ENCODE measurements at regions not wholly inside any gene's neighbourhood (a gene's known extent, or its start where the extent isn't known, plus 50 kb on each side); places are given as distances from the start of the nearest gene placed in this dataset.
A peak's percentile ranks its signal among the peaks of the same experiment; 100 is the strongest.

DNA sequence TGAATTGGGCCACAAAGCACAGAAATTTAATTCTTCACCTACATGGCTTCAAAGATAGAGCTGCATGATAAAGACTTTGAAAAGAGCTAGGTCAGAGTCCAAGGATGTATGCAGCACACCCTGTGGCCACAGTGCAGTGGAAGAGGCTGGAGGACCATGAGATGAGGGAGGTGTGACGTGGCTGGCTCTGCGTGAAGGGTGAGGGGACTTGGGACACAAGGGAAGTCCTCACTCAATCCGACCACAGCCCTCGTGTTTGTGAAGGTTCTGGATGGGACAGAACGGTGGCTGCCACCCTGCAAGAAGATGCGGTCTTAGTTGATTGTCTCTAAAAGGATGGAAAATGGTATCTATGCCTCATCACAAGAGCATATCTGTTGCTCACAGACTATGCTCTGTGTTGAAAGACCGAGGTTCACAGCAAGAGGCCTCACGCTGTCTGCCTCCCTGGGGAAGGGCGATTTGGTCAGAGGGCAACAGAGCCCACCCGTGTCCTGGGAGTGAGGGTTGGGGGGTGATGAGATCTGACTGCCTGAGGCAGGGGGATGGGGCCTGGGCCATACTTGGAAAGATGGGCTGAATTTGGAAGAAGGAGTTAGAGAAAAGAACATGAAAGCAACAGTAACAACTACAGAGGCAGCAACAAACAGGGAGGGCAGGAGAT is 174.4 kb upstream of the SHH start:
- Histone ChIP-seq H3K27me3 (no peaks in the 10 kb centered on the region), H3K27ac (no peak overlapping the region), H3K36me3 (no peaks in the 10 kb centered on the region), H3K4me1 (no peaks in the 10 kb centered on the region), H3K4me3 (no peak overlapping the region), H3K9me3 (no peaks in the 10 kb centered on the region)
- DNase-seq (ENCODE audit: low spot score in 2 of 2), result peak; percentile 26 to 32
- TF ChIP-seq POLR2A (IDR thresholded peaks at IDR 0.05), result no peak
- TF ChIP-seq, protein P1, sequence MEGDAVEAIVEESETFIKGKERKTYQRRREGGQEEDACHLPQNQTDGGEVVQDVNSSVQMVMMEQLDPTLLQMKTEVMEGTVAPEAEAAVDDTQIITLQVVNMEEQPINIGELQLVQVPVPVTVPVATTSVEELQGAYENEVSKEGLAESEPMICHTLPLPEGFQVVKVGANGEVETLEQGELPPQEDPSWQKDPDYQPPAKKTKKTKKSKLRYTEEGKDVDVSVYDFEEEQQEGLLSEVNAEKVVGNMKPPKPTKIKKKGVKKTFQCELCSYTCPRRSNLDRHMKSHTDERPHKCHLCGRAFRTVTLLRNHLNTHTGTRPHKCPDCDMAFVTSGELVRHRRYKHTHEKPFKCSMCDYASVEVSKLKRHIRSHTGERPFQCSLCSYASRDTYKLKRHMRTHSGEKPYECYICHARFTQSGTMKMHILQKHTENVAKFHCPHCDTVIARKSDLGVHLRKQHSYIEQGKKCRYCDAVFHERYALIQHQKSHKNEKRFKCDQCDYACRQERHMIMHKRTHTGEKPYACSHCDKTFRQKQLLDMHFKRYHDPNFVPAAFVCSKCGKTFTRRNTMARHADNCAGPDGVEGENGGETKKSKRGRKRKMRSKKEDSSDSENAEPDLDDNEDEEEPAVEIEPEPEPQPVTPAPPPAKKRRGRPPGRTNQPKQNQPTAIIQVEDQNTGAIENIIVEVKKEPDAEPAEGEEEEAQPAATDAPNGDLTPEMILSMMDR (IDR thresholded peaks at IDR 0.05), result no peak
- TF ChIP-seq POLR2AphosphoS5 (IDR thresholded peaks at IDR 0.05), result no peak
- TF ChIP-seq EP300 (IDR thresholded peaks at IDR 0.05), result no peak
- WGBS, result 98% methylated on average over 10 of the region's 10 CpGs

DNA sequence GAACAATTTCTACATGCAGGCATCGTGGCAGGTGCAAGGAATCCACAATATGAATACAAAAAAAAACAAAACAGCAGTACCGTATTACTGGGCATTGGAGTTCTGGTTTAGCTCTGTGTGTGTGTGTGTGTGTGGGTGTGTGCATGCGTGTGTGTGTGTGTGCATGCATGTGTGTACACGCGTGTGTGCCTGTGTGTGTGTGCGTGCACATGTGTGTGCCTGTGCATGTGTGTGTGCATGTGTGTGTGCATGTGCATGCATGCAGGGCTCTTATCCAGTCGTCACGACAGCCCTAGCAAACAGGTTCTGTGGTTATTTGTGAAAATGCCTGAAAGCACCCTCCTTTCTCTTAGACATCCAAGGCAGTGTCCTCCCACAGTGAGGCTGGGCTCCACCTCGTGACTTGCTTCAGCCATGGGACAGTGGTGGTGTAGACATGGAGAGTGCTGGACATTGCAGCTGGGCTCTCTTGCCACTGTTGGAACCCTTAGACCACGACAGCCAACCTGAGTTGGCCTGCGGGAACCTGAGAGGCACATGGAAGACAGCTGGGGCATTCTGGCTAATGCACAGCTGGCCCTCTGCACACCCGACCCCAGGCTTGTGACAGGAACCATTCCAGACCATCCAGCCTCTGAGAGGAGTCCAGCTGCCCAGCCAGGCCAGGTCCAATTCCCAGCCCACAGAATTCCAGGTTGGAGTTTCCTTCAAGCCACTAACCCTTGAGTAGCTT is 173.4 kb upstream of the SHH start:
- Histone ChIP-seq H3K27me3 (peaks cover 4% of the 10 kb centered on the region), H3K36me3 (no peaks in the 10 kb centered on the region), H3K4me3 (no peak overlapping the region), H3K4me1 (no peaks in the 10 kb centered on the region), H3K9me3 (no peaks in the 10 kb centered on the region), H3K27ac (no peak overlapping the region)
- TF ChIP-seq EP300 (IDR thresholded peaks at IDR 0.05) (no peak), POLR2A (IDR thresholded peaks at IDR 0.05) (no peak), POLR2AphosphoS5 (IDR thresholded peaks at IDR 0.05) (no peak)
- TF ChIP-seq, protein P1 (IDR thresholded peaks at IDR 0.05), result no peak
- WGBS, result 80% methylated on average over 8 of the region's 12 CpGs
- peak; percentile 24 to 68 for DNase-seq (ENCODE audit: low spot score in 2 of 2)

DNA sequence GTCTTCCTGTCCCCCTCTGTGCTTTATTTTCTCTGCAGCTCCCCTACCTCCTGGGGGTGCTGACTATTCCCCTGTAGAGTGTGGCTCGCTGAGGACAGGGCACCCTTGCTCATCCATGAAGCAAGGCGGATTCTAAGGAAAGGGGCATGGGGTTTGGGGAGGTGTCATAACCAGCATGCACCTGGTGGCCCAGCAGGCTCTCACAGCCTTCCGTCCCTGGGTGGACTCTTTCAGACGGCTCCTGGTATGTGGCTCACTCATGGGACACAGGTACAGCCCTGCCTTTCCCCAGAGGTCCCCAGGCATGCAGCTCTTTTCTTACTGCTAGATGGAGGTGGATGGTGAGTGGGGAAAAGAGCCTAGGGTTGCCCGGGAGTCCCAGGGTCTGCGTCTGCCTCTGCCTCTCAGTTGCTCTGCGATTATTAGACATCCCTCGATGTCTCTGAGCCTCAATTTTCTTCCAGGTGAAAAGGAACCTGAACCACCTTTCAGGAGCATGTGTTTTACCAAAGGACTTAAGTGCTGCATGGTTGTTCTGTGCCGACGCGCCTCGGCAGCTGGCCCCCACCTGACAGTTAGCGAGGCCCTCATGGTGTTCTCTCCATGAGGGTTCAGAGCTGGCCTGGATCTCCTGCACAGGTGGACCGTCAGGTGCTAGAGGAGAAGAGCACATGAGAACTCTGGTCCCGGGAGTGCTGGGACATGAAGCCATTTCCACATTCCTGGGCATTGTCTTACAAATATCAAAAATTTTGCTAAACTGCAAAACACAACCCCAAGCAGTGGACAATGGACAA is 172.5 kb upstream of the SHH start:
- DNase-seq (ENCODE audit: low spot score in 2 of 2), result peak; percentile 25 to 57
- no peaks in the 10 kb centered on the region for H3K4me1 ChIP-seq
- no peaks in the 10 kb centered on the region for H3K36me3 ChIP-seq
- TF ChIP-seq, protein P1 (IDR thresholded peaks at IDR 0.05), result no peak
- TF ChIP-seq POLR2A (IDR thresholded peaks at IDR 0.05) (no peak), EP300 (IDR thresholded peaks at IDR 0.05) (no peak), POLR2AphosphoS5 (IDR thresholded peaks at IDR 0.05) (no peak)
- no peak overlapping the region for H3K4me3 ChIP-seq
- no peaks in the 10 kb centered on the region for H3K9me3 ChIP-seq
- WGBS, result 81% methylated on average over 13 of the region's 15 CpGs
- H3K27me3 ChIP-seq, result peaks cover 4% of the 10 kb centered on the region
- H3K27ac ChIP-seq, result no peak overlapping the region

DNA sequence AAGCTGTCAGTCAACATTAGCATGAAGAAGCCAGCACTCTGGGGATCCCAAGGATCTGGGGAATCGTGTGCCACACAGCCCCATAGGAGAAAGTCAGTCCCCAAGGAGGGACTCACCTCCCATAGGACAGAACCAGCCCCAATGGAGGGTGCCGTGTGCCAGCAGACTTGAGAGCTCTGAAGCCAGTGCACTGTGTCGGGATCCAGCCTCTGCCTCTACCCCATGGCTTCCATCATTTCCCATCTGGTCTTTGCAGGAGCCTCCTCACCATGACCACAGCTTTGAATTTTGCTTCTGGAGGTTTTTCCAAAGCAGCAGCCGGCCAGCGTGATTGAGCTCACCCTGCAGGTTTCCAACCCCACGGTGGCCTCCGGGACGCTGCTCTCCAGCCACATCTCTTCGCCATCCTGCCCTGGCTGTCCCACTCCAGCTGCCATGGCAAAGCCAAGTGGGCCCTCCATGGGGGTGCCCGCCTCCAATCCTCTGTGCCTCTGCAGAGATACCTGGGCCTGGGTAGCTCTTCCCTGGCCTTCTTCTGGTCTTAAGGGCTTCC is 171.8 kb upstream of the SHH start:
- DNase-seq (ENCODE audit: low spot score in 2 of 2), result peak; percentile 22 to 43
- Histone ChIP-seq H3K27ac (no peak overlapping the region), H3K4me1 (no peaks in the 10 kb centered on the region), H3K27me3 (peaks cover 4% of the 10 kb centered on the region), H3K4me3 (no peak overlapping the region), H3K36me3 (no peaks in the 10 kb centered on the region), H3K9me3 (no peaks in the 10 kb centered on the region)
- TF ChIP-seq EP300 (IDR thresholded peaks at IDR 0.05) (no peak), POLR2AphosphoS5 (IDR thresholded peaks at IDR 0.05) (no peak), POLR2A (IDR thresholded peaks at IDR 0.05) (no peak)
- TF ChIP-seq, protein P1 (IDR thresholded peaks at IDR 0.05), result no peak
- 77% methylated on average over 10 of the region's 10 CpGs for WGBS

Data from suprapubic skin (tissue), 4 donors.